Right lobe of liver (tissue), 6 donors: ENCODE measurements at regions not wholly inside any gene's neighbourhood (a gene's known extent, or its start where the extent isn't known, plus 50 kb on each side); places are given as distances from the start of the nearest gene placed in this dataset.

Experiments used
- ATAC-seq, 4 donors: fragments of 200-7000 bp; cut with Tn5 transposase; one replicate each; pipeline ENCODE4 v1.9.1; 2020; ENCODE audit warnings: mild to moderate bottlenecking in 4 of 4, moderate library complexity in 4 of 4
- DNase-seq, 3 donors: peaks; one replicate each; pipeline ENCODE4 v3.0.0-alpha.2; 2020
- H3K27ac ChIP-seq, 3 donors: fragments of 200-600 bp; one replicate each; pipeline ENCODE4 v1.8.0; 2022
- H3K27me3 ChIP-seq, 2 donors: fragments of 200-600 bp; one replicate each; pipeline ENCODE4 v1.8.0; 2022
- H3K36me3 ChIP-seq, 4 donors: fragments of 200-600 bp; sonication (generic) in 1 of 4; one replicate each; pipeline versions ENCODE4 v1.5.1 to v1.8.0; 2017 to 2022; ENCODE audit warnings: control low read depth in 1 of 4
- H3K4me1 ChIP-seq, 4 donors: fragments of 200-600 bp; sonication (generic) in 1 of 4; one replicate each; pipeline versions ENCODE4 v1.5.1 to v1.8.0; 2017 to 2022; ENCODE audit warnings: control low read depth in 1 of 4
- H3K4me3 ChIP-seq, 3 donors: fragments of 200-600 bp; one replicate each; pipeline ENCODE4 v1.8.0; 2022
- H3K9me3 ChIP-seq, 4 donors: fragments of 200-600 bp; sonication (generic) in 1 of 4; one replicate each; pipeline versions ENCODE4 v1.5.1 to v1.8.0; 2017 to 2022; ENCODE audit warnings: control low read depth in 1 of 4
- POLR2A ChIP-seq: fragments of 450-650 bp; IDR thresholded peaks from one replicate; pipeline ENCODE4 v1.6.1; 2017; ENCODE audit warnings: antibody characterized with exemption, mild to moderate bottlenecking
- WGBS: methylation state at CpG from one replicate; pipeline ENCODE4 v1.1.6; 2018; ENCODE audit warnings: low coverage, low lambda C conversion rate; ENCODE audit not compliant: insufficient coverage; ENCODE audit errors: missing lambda C conversion rate; 5-methylcytosine and 5-hydroxymethylcytosine counted together
- intact Hi-C, 2 donors: fragments of 100-400 bp; cut with DNase I; formaldehyde crosslinking; loops; one replicate each; pipeline versions ENCODE4 v1.11.2 to v1.14.1; 2022
- TF ChIP-seq, protein P1 (sequence below), 4 donors: fragments of 200-600 bp in 3 of 4; fragments of 450-650 bp in 1 of 4; IDR thresholded peaks; one replicate each; pipeline versions ENCODE4 v1.5.1 to v1.8.0; 2016 to 2022; ENCODE audit warnings: antibody characterized with exemption in 4 of 4, mild to moderate bottlenecking in 2 of 4
- donor health status: DM: no; HTN: yes; CAD: no.
- donor health status: DM: no; HTN: no; CAD: no.
- donor health status: DM: no; HTN: no; CAD: no.
- donor health status: DM: no; HTN: yes; CAD: no.
- donor health status: DM: no; HTN: yes; CAD: no.

DNA sequence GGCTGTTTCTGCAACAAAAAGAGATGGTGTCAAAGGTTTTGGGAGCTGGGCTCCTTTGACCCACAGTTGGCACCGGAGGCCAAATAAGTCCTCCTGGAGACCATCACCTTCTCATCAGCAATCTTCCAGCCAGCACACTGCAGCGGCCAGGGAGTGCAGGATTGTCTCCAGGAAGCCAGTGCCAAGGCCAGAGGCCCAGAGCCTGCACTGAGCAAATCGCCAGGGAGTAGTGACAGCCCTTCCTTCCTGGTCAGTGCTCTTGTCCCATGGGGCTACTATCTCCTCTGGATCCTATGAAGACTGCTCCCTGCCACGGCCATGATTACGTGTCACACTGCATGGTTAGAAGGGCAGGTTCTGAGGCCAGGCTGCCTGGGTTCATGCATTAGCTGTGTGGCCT lies 134.3 kb upstream of the CRHR1 start:
- Histone ChIP-seq H3K4me3 (no peak overlapping the region), H3K27ac (no peak overlapping the region), H3K4me1 (no peaks in the 10 kb centered on the region), H3K36me3 (no peaks in the 10 kb centered on the region), H3K27me3 (no peaks in the 10 kb centered on the region), H3K9me3 (no peaks in the 10 kb centered on the region)
- no CpG with 5 or more reads among the region's 5 CpGs for WGBS
- TF ChIP-seq POLR2A, result no peak
- TF ChIP-seq, protein P1, sequence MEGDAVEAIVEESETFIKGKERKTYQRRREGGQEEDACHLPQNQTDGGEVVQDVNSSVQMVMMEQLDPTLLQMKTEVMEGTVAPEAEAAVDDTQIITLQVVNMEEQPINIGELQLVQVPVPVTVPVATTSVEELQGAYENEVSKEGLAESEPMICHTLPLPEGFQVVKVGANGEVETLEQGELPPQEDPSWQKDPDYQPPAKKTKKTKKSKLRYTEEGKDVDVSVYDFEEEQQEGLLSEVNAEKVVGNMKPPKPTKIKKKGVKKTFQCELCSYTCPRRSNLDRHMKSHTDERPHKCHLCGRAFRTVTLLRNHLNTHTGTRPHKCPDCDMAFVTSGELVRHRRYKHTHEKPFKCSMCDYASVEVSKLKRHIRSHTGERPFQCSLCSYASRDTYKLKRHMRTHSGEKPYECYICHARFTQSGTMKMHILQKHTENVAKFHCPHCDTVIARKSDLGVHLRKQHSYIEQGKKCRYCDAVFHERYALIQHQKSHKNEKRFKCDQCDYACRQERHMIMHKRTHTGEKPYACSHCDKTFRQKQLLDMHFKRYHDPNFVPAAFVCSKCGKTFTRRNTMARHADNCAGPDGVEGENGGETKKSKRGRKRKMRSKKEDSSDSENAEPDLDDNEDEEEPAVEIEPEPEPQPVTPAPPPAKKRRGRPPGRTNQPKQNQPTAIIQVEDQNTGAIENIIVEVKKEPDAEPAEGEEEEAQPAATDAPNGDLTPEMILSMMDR (IDR thresholded peaks at IDR 0.05), result no peak
- DNase-seq, result no peak
- no peak for ATAC-seq
- intact Hi-C loops, result no loop called here

DNA sequence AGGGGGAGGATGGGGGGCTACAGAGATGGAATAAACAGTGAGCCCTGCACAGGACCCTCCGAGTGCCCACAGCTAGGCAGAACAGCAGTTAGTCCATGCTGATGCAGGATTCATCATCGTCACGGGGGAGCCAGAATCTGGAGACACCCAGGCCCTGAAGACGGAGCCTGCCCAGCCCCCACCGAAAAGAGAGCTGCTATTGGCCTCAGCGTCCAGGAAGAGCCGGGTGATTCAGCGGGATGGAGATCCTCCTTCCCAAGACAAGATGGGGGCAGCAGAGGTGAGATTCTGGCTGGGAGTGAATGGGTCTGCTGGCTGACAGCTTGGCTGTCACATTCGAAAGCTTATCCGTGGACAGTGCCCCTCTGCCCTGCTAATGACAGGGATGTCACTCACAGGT lies 133.6 kb upstream of the CRHR1 start:
- TF ChIP-seq, protein P1 (IDR thresholded peaks at IDR 0.05), result no peak
- no peak for TF ChIP-seq POLR2A
- no peaks in the 10 kb centered on the region for H3K27me3 ChIP-seq
- no peaks in the 10 kb centered on the region for H3K4me1 ChIP-seq
- no peaks in the 10 kb centered on the region for H3K9me3 ChIP-seq
- DNase-seq (no peak), ATAC-seq (no peak)
- 57% methylated on average over 5 of the region's 10 CpGs for WGBS
- intact Hi-C loops, result no loop called here
- H3K36me3 ChIP-seq, result no peaks in the 10 kb centered on the region
- H3K27ac ChIP-seq, result no peak overlapping the region
- H3K4me3 ChIP-seq, result no peak overlapping the region

DNA sequence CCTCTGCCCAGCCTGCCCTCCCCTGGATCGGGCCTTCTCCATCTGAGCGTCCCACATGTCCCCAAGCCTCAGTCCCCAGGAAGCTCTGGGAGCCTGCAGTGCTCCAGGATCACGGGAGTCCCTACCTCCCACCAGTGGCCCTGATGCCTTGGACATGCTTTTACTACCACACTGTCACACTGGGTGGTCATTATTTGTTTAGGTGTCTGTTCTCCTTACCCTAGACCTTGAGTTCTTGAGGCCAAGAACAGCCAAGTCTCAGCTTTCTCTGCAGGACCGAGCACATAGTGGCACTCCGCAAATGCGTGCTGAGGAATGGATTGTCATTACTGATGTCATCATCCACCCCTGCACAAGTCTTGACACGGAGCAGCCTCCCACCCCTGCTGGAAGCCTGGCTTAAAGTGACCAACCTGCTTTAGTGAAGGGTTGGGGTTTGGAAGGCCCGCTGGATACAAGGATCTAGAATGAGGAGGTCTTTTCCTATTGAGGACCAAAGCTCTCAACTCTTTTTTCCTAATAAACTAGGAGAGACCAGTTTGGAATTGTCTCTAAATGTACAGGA lies 132.9 kb upstream of the CRHR1 start:
- DNase-seq (no peak), ATAC-seq (no peak)
- 49% methylated on average over 2 of the region's 8 CpGs for WGBS
- no peaks in the 10 kb centered on the region for H3K9me3 ChIP-seq
- intact Hi-C loops, result no loop called here
- H3K36me3 ChIP-seq, result no peaks in the 10 kb centered on the region
- H3K4me3 ChIP-seq, result no peak overlapping the region
- TF ChIP-seq, protein P1 (IDR thresholded peaks at IDR 0.05), result no peak
- no peak for TF ChIP-seq POLR2A
- H3K27me3 ChIP-seq, result no peaks in the 10 kb centered on the region
- H3K27ac ChIP-seq, result no peak overlapping the region
- no peaks in the 10 kb centered on the region for H3K4me1 ChIP-seq

DNA sequence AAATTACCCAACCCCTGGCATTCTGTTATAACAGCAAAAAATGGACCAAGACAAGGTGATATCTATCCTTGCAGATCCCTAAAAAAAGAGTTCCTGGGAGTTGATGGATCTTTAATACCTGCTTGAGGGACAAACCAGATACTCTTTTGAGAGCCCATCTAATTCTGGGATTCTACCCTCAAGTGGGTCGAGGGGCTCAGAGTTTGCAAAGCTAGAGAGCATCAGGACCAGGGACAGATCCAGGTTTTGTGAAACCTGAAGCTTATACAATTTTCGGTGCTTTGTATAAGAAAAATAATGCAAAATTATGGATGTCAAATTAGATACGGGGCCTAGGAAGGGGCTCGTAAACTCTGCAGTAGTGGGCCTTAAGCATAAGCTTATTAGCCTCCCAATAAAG lies 130.5 kb upstream of the CRHR1 start:
- no peaks in the 10 kb centered on the region for H3K27me3 ChIP-seq
- intact Hi-C loops, result no loop called here
- H3K4me1 ChIP-seq, result no peaks in the 10 kb centered on the region
- H3K9me3 ChIP-seq, result no peaks in the 10 kb centered on the region
- TF ChIP-seq, protein P1 (IDR thresholded peaks at IDR 0.05), result no peak
- TF ChIP-seq POLR2A, result no peak
- DNase-seq (no peak), ATAC-seq (no peak)
- no peak overlapping the region for H3K4me3 ChIP-seq
- 54% methylated on average over 4 of the region's 4 CpGs for WGBS
- H3K36me3 ChIP-seq, result no peaks in the 10 kb centered on the region
- no peak overlapping the region for H3K27ac ChIP-seq
